ENCODE measurements at regions not wholly inside any gene's neighbourhood (a gene's known extent, or its start where the extent isn't known, plus 50 kb on each side); places are given as distances from the start of the nearest gene placed in this dataset.

DNA sequence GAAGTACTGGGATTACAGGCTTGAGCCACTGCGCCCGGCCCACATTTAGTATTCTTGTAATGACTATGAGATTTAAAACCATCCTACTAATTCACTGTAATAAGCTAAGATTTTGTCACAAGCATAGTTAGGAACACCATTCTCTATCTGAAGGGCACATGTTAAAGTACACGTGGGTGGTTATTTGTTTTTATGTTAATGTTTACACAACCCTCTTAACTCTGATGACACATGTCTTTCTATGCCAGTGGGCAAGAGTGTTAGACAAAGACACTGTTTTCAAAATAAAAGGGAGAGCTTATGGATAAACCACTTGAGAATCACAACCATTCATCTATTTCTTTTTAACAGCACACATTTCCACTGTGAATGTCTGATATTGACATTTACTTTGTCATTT lies 537.6 kb upstream of the IL12A start:
- Mint-ChIP-seq H3K27me3 (no peaks in the 10 kb centered on the region), H3K4me3 (no peak overlapping the region), H3K27ac (no peak overlapping the region), H3K36me3 (ENCODE audit: low read depth) (no peaks in the 10 kb centered on the region), H3K9me3 (peaks cover 3% of the 10 kb centered on the region), H3K4me1 (no peaks in the 10 kb centered on the region)
- ATAC-seq (replicated peaks), result no peak

DNA sequence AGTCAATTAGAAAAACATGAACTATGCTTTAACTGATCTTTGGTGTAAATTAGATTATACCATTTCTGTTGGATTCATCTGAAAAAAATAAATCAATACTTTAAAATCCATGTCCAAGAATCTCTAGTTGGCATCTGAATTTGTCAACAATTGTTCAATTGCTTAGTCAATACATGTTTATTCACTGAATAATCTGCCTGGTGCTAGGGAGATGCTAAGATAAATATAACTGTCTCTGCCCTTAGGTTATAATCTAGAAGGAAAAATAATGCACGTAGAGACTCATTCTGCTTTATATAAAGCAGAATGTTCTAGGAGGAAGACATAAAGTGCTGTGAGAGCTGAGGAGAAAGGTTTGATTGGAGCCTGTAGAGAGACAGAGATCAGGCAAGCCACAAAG lies 537.2 kb upstream of the IL12A start:
- H3K27me3 Mint-ChIP-seq, result no peaks in the 10 kb centered on the region
- no peaks in the 10 kb centered on the region for H3K4me1 Mint-ChIP-seq
- H3K9me3 Mint-ChIP-seq, result peaks cover 3% of the 10 kb centered on the region
- H3K27ac Mint-ChIP-seq, result no peak overlapping the region
- ATAC-seq (replicated peaks), result no peak
- H3K36me3 Mint-ChIP-seq (ENCODE audit: low read depth), result no peaks in the 10 kb centered on the region
- no peak overlapping the region for H3K4me3 Mint-ChIP-seq

DNA sequence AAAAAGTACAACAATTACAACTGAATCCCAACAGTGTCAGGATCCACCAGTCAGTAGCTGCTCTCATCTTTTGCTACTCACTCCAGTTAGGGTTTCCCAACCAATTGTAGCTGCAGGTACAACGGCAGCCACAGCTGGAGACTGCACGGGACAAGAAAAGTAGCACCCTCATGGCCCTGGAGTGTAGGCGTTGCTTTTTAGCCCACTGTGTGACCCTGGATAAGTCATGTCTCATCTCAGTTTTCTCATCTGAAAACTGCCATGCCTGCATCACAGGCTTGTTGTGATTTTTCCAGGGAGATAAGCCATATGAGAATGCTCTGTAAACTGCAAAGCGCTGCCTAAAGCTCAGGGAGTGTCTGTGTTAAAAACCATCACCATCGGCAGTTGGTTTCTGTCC lies 535.6 kb upstream of the IL12A start:
- no peak for ATAC-seq (replicated peaks)
- H3K27me3 Mint-ChIP-seq, result no peaks in the 10 kb centered on the region

DNA sequence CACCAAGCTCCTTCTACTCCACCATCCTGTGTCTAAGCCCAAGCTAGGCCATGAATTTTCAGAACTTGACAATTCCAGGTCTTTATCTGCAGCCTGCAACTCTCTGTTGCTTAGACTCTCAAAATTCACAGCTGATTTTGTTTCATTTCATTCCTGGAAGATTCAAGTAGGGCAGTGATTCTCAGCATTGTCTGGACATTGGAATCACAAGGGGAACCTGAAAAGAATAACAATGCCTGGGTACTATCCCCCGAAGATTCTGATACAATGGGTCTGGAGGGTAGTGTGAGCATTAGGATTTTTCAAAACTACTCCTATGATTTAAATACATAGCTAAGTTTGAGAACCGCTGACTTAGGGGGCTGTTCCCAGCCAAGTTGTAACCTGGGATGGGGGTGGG lies 534.7 kb upstream of the IL12A start:
- no peaks in the 10 kb centered on the region for H3K27me3 Mint-ChIP-seq

More for the DNA sequence above, 535.6 kb upstream of the IL12A start:
- Mint-ChIP-seq H3K4me3 (no peak overlapping the region), H3K4me1 (no peaks in the 10 kb centered on the region), H3K27ac (no peak overlapping the region), H3K9me3 (peaks cover 3% of the 10 kb centered on the region), H3K36me3 (ENCODE audit: low read depth) (no peaks in the 10 kb centered on the region)

DNA sequence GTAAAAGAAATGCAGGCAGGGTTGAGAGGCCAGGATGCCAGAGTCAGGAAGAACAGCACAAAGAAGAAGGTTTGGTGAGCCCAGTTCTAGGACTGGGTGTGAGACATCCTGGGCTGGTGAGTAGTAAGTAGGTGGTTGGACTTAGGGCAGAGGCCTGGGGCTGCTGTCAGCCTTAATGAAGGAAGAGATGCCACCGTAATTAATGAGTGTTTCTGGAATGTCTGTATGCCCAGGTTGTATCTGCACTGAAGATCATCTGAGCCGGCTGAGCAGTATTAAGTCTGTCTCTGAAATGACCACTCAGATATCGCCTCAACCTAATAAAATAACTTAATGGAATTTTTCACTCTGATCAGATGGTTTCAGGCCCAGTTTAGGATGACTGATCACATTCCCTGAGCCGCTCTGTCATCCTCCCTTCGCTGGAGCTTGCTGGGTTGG lies 532.9 kb upstream of the IL12A start:
- Mint-ChIP-seq H3K9me3 (no peaks in the 10 kb centered on the region), H3K27me3 (no peaks in the 10 kb centered on the region), H3K27ac (no peak overlapping the region), H3K4me1 (no peaks in the 10 kb centered on the region), H3K36me3 (ENCODE audit: low read depth) (no peaks in the 10 kb centered on the region), H3K4me3 (no peak overlapping the region)
- ATAC-seq (replicated peaks), result no peak

More for the DNA sequence above, 534.7 kb upstream of the IL12A start:
- no peak for ATAC-seq (replicated peaks)
- no peak overlapping the region for H3K4me3 Mint-ChIP-seq
- no peaks in the 10 kb centered on the region for H3K4me1 Mint-ChIP-seq
- no peaks in the 10 kb centered on the region for H3K36me3 Mint-ChIP-seq (ENCODE audit: low read depth)
- no peaks in the 10 kb centered on the region for H3K9me3 Mint-ChIP-seq
- no peak overlapping the region for H3K27ac Mint-ChIP-seq

DNA sequence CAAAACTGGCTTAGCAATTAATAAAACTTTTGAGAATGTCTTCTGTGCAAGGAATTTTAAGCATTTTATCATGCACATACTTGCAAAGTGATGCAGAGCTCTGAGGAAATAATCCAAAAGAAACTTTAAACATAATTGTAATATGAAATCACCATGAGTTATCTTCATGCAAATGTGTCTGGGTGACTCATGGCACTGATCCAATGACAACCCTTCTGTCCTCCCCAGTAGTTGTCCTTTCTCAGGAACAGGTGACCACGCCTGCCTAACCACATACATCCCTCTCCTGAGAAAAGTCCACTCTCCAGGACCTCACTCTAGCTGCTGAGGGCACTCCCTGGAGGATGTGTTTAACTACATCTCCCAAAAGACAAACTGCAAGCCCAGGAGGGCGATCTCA lies 530.6 kb upstream of the IL12A start:
- Mint-ChIP-seq H3K36me3 (ENCODE audit: low read depth) (no peaks in the 10 kb centered on the region), H3K9me3 (peaks cover 4% of the 10 kb centered on the region), H3K27ac (no peak overlapping the region), H3K27me3 (no peaks in the 10 kb centered on the region), H3K4me1 (no peaks in the 10 kb centered on the region), H3K4me3 (no peak overlapping the region)
- ATAC-seq (replicated peaks), result no peak

DNA sequence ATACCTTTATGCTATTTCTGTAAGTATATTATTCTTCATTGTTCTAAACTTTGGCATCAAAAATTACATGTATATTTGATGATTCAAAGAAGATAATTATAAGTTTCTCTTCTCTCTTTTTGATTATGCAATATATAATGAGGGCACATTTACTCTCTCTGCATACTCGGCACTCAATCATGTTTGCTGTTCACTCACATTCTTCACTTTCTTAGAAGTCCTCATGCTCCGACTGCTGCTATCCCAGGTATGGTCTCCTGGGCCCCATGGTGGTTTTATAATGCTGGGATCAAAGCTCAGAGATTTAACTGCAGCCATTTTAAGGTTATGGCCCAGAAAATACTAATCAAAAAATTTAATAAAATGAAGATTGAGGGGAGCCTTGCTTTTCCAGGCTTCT lies 529.7 kb upstream of the IL12A start:
- H3K4me1 Mint-ChIP-seq, result no peaks in the 10 kb centered on the region
- no peak overlapping the region for H3K27ac Mint-ChIP-seq
- H3K27me3 Mint-ChIP-seq, result no peaks in the 10 kb centered on the region
- H3K4me3 Mint-ChIP-seq, result no peak overlapping the region
- no peaks in the 10 kb centered on the region for H3K36me3 Mint-ChIP-seq (ENCODE audit: low read depth)
- no peak for ATAC-seq (replicated peaks)
- H3K9me3 Mint-ChIP-seq, result peaks cover 4% of the 10 kb centered on the region

DNA sequence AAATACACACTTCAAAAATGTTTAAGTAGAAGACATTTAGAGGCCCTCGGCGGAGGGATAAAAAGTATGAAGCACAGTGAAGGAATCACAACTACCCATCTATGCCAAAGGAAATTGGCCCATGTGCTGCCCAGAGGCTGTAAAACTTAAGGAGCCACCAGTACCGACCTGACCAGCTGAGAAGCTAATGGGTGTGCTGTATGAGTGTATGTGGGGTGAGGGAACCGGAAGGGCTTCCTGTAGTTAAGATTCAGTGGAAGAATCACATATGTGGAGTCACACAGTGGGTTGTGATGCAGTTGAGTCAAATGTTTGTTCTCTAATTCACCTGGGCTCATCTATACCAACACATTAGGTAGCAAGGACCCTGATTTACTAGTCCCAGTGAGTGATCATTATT lies 516.0 kb upstream of the IL12A start:
- H3K27ac Mint-ChIP-seq, result no peak overlapping the region
- no peaks in the 10 kb centered on the region for H3K4me1 Mint-ChIP-seq
- no peaks in the 10 kb centered on the region for H3K27me3 Mint-ChIP-seq
- H3K9me3 Mint-ChIP-seq, result no peaks in the 10 kb centered on the region
- H3K4me3 Mint-ChIP-seq, result no peak overlapping the region
- no peak for ATAC-seq (replicated peaks)
- H3K36me3 Mint-ChIP-seq (ENCODE audit: low read depth), result no peaks in the 10 kb centered on the region

DNA sequence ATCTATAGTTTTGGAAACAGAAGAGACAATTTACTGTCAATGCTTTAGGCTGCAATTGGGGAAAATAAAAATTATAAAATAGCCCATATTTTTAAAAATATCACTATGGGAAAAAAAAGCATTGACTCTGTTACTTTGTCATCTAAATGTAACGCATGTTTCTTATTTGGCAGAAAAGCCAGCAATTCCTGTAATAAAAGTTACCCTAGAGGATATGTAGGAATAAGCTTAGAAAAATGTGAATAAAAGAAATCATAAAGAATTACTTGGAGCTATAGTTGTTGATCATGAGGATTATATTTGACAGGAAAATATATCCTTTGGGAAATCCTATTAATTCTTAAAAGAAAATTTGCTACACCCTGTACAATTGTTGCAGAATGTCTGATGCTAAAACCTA lies 515.4 kb upstream of the IL12A start:
- no peak overlapping the region for H3K4me3 Mint-ChIP-seq
- no peaks in the 10 kb centered on the region for H3K36me3 Mint-ChIP-seq (ENCODE audit: low read depth)

DNA sequence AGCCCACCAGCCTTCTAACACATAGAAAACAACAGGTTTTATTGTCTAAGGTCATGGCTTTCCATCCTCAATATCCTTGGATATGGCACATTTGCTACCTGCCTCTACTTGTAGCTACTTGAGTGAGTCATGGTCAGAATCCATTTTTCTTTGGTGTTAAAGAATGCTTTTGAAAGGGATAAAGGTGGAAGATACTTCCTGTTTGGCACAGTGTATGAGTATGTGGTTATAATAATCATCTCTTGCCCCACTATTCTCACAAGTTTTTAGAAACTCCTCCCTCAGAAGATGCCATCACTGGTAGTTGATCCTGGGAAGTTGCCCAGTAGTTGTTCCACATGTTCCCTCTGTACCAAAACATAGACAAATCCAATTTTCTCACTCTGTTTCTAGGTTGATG lies 508.6 kb upstream of the IL12A start:
- no peaks in the 10 kb centered on the region for H3K36me3 Mint-ChIP-seq (ENCODE audit: low read depth)
- no peak overlapping the region for H3K27ac Mint-ChIP-seq
- H3K4me3 Mint-ChIP-seq, result no peak overlapping the region
- H3K9me3 Mint-ChIP-seq, result peaks cover 8% of the 10 kb centered on the region
- H3K27me3 Mint-ChIP-seq, result no peaks in the 10 kb centered on the region
- no peak for ATAC-seq (replicated peaks)
- no peaks in the 10 kb centered on the region for H3K4me1 Mint-ChIP-seq

More for the DNA sequence above, 515.4 kb upstream of the IL12A start:
- ATAC-seq (replicated peaks), result no peak
- Mint-ChIP-seq H3K27me3 (no peaks in the 10 kb centered on the region), H3K4me1 (no peaks in the 10 kb centered on the region), H3K27ac (no peak overlapping the region), H3K9me3 (no peaks in the 10 kb centered on the region)

DNA sequence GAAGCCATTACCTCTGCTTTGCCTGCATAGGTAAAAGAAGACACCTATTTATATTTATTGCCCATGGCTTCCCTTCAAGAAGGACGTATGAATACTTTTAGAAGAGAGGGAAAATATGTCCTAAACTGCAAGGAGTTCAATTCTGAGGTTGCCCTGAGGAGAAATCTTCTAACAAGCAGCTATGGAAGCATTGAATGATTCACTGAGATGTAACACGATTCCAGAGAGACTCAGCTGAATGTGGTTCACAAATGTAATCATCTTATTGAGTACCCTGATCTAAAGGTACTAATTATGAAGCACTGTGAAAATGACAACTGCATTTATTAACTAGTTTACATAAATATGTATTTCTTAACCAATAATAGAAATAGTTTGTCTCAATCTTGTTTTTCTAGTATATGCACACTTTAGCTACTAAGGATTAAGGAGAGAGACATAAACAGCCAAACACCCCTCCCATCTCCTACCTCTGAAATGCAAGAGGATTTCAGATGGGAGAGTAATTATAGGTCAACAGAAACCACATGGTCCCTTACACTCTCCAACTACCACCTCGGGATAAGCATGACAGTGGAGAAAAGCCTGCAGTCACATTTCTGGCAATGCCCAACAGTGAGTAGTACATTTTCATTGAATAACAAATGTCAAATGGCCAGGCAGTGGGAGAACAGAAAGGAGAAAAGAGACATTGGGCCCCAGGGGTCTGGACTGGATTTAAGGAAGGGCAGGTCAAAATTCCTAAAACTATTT lies 506.2 kb upstream of the IL12A start:
- Mint-ChIP-seq H3K36me3 (ENCODE audit: low read depth) (no peaks in the 10 kb centered on the region), H3K9me3 (peaks cover 17% of the 10 kb centered on the region), H3K27ac (no peak overlapping the region), H3K4me3 (no peak overlapping the region), H3K27me3 (no peaks in the 10 kb centered on the region), H3K4me1 (no peaks in the 10 kb centered on the region)
- no peak for ATAC-seq (replicated peaks)

DNA sequence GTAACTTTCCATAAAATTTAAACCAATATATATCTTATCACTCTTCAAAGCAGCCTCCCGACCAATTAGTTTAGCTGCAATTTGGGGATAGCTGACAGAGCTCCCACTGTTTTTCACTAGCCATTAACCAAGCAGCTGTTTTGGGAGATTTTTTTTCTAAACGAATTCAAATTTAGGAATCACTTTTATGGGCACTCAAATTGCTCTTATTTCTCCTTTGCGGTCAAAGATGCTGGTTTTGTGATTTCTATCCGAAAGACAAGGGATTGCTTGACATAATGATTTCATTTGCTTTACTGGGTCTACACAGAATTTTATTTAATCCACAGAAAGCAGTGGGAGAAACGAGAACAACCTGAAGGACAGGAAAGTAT lies 505.7 kb upstream of the IL12A start:
- no peaks in the 10 kb centered on the region for H3K36me3 Mint-ChIP-seq (ENCODE audit: low read depth)
- H3K9me3 Mint-ChIP-seq, result peaks cover 17% of the 10 kb centered on the region
- no peaks in the 10 kb centered on the region for H3K27me3 Mint-ChIP-seq
- no peak overlapping the region for H3K4me3 Mint-ChIP-seq
- no peak overlapping the region for H3K27ac Mint-ChIP-seq
- ATAC-seq (replicated peaks), result no peak
- H3K4me1 Mint-ChIP-seq, result no peaks in the 10 kb centered on the region

DNA sequence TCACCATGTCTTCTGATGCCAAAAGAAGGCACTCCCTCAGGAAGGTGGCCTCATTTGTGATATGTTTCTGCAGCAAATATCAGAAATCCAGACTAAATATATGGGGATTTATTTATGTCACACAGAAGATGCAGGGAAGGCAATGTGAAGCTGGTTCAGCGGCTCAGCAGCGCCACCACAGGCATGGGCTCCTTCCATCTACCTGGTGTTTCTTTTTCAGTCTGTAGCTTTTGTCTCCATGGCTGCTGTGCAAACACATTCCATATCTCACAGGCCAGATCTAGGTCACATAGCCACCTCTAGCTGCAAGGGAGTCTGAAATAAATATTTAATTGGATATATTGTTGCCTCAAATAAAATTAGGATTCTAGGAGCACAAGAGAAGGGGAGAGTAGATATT lies 502.1 kb upstream of the IL12A start:
- H3K9me3 Mint-ChIP-seq, result peaks cover 16% of the 10 kb centered on the region
- no peak for ATAC-seq (replicated peaks)
- no peaks in the 10 kb centered on the region for H3K36me3 Mint-ChIP-seq (ENCODE audit: low read depth)
- H3K27me3 Mint-ChIP-seq, result no peaks in the 10 kb centered on the region
- H3K4me3 Mint-ChIP-seq, result no peak overlapping the region
- H3K27ac Mint-ChIP-seq, result no peak overlapping the region
- H3K4me1 Mint-ChIP-seq, result no peaks in the 10 kb centered on the region

DNA sequence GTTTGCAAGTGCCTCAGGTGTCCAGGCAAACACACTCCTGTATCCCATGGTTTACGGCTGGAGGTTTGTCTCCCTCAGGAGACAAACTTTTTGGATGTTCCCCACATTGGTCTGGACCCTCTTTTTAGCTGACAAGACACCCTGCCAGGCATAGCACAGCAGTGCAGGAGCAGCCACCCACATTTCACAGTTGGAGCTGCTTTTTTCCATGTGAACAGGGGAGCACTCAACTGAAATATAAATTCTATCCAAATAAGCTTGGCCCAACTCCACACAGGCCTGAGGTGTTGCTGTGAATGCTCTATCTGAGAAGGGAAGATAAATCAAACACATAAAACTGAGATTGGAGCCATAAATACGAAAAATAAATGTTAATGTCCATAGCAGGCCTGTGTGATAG lies 501.3 kb upstream of the IL12A start:
- Mint-ChIP-seq H3K9me3 (peaks cover 18% of the 10 kb centered on the region), H3K4me3 (no peak overlapping the region), H3K27me3 (no peaks in the 10 kb centered on the region), H3K36me3 (ENCODE audit: low read depth) (no peaks in the 10 kb centered on the region), H3K27ac (no peak overlapping the region), H3K4me1 (no peaks in the 10 kb centered on the region)
- ATAC-seq (replicated peaks), result no peak

DNA sequence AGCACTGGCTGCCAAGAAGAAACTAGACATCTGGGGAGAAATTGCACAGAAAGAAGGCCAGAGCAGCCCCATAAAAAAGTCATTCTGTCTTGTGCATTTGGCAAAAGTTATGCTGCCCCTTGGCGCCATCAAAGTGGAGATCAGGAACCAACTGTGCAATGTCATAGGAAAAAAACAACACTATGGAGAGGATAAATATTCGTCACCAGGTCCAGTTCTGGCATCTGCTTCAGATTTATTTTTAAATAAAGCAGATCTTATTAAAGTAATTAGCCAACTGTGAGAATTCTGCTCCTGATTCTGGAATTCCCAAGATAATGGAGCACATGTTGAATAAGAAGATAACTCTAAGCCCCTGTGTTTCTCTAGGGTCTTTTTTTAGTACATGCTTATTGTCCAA lies 500.0 kb upstream of the IL12A start:
- Mint-ChIP-seq H3K36me3 (ENCODE audit: low read depth) (no peaks in the 10 kb centered on the region), H3K9me3 (peaks cover 20% of the 10 kb centered on the region), H3K27ac (no peak overlapping the region), H3K27me3 (no peaks in the 10 kb centered on the region), H3K4me1 (no peaks in the 10 kb centered on the region), H3K4me3 (no peak overlapping the region)
- no peak for ATAC-seq (replicated peaks)

DNA sequence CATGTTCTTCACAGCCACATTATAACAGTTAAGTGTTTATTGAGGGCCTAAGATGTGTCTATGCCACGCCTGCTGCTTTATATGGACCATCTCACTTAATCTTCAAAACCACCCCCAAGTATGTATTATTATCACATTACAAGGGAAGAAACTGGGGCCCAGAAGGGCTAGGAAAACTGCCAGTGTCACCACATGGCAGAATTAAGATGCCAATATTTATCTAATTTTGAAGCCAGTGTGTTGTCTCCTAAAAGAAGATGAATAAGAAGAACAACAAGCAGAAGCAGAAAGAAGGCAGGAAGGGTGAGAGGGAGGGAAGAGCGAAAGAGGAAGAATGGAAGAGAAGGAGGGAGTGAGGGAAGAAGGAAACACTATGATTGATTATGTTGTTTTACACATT lies 491.3 kb upstream of the IL12A start:
- H3K27me3 Mint-ChIP-seq, result no peaks in the 10 kb centered on the region
- H3K27ac Mint-ChIP-seq, result no peak overlapping the region
- no peaks in the 10 kb centered on the region for H3K4me1 Mint-ChIP-seq
- no peak overlapping the region for H3K4me3 Mint-ChIP-seq
- ATAC-seq (replicated peaks), result no peak
- no peaks in the 10 kb centered on the region for H3K36me3 Mint-ChIP-seq (ENCODE audit: low read depth)
- peaks cover under 1% of the 10 kb centered on the region for H3K9me3 Mint-ChIP-seq
